Stimulated activated CD8-positive, alpha-beta memory T cell treated with anti-CD3 and anti-CD28 coated beads, Interleukin-2, amount 100 ng/mL, for 1 hour (primary cell): ENCODE measurements at regions not wholly inside any gene's neighbourhood (a gene's known extent, or its start where the extent isn't known, plus 50 kb on each side); places are given as distances from the start of the nearest gene placed in this dataset.
"Not testable (repeated sequence)": the region's sequence is repeated elsewhere in the genome, so short reads cannot be mapped to it uniquely, and the experiment has no call there.

Experiments
- DNase-seq, 2 donors: peaks; one replicate each; pipeline ENCODE4 v3.0.0-alpha.2; 2020; ENCODE audit warnings: low read depth in 2 of 2

DNA sequence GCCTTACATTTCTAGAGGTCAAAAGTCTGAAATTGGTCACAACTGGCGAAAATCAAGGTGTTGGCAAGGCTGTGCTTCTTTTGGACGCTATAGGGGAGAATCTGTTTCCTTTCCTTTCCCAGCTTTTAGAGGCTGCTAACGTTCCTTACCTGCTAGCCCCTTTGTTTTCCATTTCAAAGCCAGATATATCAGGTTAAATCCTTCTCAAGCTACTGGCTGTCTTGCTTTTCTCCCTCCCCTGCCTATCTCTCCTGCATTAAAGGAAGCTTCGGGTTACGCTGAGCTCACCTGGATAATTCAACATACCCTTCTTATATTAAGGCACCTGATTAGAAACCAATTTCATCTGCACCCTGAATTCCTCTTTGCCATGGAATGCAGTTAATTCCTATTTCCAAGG lies 1569.7 kb upstream of the SLC10A2 start:
- DNase-seq: no peak

DNA sequence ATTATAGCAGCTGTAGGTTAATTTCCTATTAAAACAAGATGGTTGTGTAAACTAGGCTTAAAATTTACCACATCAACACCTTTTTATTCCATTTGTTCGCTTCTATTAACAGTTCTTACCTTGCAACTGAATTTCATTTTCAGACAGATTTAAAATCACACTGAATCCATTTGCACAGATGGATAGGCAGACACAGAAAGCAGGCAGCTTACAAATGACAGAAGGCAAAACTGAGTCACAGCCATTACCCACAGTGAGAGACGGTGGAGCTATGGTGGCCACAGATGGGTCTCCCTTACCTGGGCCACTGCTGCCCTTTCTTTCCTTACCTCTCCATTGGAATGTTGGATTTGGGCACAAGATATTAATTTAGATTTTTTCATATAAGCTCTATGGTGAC lies 1567.8 kb upstream of the SLC10A2 start:
- DNase-seq: no peak

DNA sequence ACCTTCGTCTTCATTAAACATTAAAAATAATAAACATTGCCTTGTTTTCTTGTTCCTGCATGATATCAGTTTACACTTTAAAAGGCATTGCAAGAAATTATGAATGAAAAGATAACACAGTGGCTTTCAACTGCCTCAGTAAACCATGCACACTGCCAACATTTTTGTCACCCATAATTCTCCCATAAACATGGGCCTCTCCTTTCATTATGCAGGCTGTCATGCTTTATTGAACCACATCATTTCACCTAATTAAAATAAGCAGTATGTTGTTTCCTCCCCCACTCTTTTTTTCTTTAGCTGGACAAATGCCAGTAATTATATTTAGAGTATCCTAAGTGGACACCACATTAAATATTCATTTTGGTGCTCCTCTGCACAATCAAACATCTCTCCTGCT lies 1566.5 kb upstream of the SLC10A2 start:
- no peak for DNase-seq

DNA sequence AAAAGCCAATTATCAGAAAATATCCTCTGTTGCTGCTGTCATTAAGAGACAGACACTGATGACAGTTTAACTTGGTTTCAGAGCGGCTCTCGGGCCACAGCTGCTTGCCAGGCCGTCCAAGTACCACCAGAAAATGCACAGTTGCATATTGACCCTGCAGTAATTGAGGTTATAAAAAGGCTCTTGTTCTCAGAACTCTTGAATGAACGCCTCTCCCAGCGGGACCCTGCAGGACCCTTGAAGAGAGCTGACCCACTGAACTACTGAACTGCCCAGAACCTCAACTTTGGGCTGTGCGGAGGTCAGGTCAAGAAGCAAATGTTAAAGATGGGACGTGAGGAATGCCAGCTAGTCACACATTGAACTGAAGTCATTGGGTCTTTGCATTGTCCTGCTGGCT lies 1559.0 kb upstream of the SLC10A2 start:
- DNase-seq: no peak

DNA sequence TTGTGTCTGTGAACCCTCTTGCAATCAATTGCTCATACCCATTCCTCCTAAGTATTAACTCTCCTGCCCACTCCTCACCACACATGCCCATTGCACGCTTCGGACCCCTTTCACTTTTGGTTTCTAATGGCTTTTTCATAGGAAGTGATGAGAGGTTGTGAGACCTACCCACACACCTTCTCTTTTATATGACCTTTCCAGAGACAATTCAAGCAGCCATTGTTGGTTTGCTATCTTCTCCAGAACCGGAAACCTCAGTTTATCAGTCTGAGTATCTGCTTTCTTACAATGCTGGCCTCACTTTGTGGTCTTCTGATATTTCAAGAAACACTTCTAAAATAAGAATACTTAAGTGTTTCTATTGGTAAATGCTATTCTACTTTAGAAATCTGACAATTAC lies 1550.8 kb upstream of the SLC10A2 start:
- DNase-seq: no peak

DNA sequence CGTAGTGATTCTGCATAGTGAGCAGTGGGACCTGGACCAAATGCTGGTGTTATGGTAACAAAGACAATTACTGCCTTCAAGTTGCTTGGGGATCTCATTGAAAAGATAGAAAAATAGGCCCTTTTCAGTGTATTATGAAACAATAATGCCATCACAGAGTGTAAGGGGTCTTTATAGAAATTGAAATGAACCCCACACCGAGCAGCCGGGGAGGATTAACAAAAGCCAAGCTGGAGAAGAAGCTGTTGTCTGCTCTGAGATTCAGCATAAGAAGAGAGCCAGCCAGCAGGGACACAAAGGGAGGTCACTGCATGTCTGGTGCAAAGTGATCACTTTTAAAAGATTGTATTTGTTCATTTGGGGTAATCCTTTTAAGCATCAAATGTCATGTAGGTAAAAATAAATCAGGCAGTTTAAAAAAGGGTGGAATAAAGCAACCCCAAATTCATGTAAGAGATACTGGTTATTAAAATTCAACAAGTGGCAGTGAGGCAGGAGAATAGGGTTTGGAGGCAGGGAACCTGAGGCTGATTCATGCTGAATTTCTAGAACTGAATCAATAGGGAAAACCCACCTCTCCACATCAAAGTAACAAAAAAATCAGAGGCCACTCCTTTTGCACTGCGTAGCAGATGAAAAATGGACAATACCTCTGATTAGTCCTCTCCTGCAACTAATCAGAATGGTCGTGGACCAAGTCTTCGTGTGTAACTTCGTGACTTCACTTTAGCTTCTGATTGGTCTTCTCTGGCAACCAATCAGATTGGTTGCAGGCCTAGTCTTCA lies 1548.3 kb upstream of the SLC10A2 start:
- no peak for DNase-seq

DNA sequence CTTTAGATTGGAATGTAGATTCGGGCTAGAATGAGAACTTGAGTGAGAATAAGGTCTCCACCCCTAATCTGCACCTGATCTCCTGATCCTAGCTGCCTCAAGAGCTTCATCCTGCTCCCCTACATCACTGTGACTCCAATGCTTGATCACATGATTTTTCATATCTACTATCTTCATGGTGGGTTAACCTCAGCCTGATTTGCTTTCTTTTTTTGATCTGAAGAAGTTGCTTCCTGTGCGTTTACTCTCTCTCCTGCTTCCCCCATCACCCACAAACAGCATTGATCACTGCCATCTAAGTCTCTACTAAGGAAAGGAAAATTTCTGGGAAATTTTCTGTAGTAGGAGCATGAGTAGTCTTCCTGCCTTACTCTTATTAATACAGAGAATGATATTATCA lies 1542.1 kb upstream of the SLC10A2 start:
- no peak for DNase-seq

DNA sequence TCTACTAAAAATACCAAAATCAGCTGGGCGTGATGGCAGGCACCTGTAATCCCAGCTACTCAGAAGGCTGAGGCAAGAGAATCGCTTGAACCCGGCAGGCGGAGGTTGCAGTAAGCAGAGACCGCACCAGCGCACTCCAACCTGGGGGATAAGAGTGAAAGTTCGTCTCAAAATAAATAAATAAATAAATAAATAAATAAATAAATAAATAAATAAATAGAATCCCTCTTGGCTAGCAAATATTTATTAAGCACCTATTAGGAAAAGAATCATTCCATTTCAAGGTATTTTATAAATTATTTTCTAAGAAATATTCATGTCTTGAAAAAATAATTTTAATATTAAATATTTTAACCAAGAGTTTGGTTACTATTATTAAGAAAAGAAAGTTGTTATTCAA lies 1539.2 kb upstream of the SLC10A2 start:
- not testable (repeated sequence) for DNase-seq

DNA sequence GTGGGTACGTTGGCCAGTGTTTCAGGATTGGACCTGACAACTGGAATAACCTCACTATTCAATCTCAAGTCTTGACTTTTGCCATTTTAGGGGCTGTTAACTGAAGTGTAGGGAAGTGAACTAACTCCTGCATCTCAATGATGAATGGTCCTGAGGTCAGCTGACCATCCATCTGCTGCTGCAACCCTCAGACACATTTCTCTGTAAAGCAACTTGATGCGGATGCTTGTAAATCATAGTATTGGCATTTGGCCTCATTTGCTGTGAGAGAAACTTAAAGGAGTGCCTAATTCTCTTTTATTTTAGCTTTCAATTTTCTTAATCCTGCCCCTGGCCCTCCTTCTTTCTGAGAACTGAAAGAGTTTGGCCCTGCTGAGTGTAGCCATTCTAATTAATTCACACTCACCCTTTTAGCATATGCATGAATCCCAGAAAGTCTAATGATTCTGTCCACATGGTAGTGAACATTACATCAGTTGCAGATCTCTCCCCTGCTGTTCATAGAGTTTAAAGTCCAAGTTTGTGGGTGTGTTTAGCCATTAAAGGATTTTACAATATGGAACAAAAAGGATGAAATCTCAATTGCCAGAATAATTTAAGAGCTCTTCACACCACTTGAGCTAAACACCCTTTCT lies 1531.4 kb upstream of the SLC10A2 start:
- DNase-seq: no peak

DNA sequence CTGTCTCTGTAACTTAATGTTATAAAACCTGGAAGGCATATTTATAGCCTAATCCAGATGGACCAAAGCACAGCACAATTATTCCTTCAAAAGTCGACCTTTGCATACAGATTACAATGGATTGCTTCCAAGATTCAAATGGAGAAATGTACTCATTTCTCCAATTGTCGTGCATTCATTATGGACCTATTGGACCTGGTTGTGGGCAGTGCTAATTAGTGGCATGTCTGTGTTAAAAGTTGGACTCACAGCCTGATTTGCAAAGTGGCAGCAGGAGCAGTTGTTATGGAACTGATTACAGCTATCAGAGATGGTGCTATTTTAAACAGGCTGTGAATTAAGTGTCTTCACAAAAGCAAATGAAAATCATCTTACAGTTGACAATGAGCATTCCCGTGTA lies 1529.3 kb upstream of the SLC10A2 start:
- no peak for DNase-seq

DNA sequence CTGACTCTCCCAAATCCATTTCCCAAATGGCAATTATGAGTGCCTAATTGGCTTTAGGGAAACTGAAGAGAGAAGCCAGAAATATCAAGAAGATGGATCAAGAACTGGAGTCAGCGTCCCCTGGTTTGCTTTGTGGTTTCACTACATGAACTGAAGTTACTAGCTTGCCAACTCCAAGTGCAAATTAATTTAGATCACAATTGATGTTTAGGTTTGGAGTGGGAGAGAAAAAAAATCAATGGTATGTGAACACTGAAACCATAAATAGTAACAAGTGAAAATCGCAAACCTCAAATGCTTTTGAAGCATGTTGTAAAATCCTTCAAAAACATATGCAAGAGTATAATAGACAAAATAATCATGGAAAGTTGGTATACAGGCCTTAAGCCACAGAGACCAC lies 1528.6 kb upstream of the SLC10A2 start:
- no peak for DNase-seq

DNA sequence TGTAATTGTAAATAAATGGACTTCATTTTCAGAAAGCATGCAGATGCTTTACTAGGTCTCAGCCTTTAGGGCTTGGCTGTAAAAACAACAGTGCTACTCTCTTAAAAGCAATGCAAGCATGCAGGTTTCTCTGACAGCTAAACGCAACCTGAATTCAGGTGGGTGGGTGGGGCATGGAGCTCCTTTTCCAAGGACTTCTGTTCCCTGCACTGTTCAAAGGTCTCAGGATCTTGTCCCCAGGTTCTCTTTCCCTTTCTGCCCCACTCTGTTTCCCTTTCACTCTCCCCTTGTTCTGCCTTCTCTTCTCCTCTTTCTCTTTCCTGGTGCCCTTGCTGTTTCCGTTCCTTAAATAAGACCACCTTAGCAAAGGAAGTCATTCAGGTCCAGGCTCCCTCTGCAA lies 1527.5 kb upstream of the SLC10A2 start:
- no peak for DNase-seq

DNA sequence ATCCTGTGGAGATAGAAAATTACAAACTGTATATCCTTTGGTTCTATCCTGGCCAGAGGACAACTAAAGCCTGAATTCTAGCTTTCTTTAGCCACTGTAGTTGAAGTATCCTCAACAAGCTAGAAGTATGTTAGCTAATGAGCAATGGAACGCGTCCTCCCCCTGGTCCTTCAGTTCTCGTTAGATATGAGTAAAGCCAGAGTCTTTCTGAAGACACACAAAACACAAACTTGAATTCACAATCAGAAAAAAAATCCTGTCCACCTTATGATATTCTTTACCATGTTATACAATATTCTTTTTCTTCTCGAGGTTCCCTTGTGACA lies 1527.0 kb upstream of the SLC10A2 start:
- DNase-seq: no peak

DNA sequence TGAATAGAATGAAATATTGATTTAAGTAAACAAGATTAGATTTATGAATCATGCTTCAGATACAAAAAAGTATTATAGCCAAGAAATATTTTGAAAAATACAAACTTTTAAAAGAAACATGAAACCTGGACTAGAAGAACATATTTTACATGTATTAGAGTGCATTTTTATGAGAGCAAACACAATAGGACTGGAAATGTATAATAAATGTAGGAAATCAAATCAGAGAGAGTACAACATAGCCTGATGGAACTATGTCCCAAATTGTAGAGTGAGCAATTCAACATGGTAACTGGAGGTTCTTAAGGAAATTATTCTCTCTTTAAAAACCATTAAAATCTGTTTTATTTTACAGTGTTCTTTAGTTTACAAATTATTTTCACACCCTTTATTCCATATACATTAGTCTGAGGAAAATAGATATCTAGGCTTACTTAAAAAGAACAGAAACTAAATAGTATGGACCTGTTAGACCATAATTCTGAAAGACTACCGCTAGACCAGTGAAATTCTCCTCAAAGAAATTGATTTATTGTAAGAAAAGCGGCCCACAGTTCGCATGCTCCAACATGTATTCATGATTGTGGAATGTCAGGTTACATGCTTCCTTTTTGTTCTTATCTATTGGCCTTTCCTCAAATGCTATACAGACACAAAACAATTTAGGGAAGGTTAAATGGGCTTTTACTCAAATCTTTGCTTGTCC lies 1526.5 kb upstream of the SLC10A2 start:
- no peak for DNase-seq

DNA sequence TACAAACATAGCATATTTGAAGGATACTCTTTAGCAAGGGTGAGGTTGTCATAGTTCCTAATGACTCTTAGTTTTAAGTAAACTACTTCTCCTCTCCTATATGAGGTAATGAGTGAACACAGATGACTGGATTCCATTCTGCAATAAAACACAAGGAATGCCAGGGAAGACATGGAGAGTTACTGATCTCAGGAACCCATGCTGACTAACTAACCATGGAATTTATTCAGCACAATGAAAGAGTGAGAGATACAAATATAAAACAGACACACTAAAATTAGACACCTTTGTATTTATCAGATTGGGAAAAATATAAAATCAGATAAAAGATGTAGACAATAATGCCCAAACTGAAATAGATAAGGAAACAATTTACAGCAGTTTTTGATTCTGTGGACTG lies 1525.9 kb upstream of the SLC10A2 start:
- no peak for DNase-seq

DNA sequence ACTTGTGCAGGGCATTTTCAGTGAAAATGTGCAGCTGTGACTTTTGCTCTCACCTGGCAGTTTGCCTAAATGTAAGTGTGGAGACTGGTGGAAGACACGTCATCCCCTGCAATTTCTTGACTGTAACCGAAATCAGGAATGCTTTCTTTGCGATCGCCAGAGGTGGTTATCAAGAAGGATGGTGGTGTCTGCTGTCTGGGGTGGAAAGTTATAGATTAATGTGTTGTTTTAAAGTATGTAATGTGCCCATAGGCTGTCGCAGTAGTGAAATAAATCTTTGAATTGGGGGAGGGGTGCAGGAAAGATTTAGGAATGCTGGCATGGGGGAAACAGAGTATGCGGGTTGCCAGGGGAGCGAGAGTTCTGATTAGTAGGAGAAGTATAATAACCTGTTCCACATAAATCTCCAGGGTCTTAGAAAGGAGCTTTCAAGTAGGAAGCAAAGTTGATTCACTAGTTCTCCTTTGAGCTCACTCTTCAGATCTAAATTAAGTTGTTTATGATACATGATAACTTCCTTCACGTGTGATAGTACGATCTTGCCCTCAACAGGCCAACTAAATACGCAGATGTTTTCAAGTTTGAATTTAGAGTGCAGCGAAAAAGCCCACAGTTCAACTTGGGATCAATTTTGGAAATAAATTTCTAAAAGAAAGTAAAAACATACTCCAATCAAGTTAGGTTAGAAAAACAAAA lies 1520.0 kb upstream of the SLC10A2 start:
- no peak for DNase-seq

DNA sequence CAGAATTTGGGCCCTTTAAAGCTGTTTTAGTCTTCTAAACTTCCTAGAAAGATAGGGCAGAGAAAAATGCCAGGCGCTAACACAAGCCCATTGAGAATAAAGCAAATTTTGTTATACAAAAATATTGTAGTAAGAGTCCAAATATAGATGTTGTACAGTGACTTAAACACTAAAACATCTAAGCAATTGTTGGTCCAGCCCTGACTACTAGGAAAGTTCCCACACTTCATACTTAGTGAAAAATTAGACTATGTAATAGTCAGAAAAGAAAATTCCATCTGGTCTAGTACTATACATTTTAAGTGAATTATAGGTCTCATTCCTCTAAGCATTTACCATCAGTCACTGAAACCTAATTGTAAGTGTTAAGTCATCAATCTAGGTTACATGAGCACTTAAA lies 1518.3 kb upstream of the SLC10A2 start:
- DNase-seq: no peak

DNA sequence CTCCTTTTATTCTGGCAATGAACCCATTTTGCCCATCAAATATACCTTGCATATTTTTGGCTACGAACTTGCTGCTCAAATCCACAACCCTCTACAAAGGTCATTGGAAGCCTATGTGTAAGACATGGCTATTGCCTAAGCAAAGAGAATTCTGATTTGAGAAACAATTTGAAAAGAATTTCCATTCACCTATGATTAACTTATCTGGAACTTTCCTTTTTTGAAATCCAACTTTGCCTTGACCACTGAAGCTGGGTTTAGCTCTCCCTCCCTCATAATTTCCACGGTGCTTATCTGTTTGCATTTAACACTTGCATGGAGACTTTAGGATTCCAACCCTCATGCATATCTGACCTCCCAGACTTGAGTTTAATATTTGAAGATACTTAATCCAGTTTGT lies 1514.7 kb upstream of the SLC10A2 start:
- no peak for DNase-seq

DNA sequence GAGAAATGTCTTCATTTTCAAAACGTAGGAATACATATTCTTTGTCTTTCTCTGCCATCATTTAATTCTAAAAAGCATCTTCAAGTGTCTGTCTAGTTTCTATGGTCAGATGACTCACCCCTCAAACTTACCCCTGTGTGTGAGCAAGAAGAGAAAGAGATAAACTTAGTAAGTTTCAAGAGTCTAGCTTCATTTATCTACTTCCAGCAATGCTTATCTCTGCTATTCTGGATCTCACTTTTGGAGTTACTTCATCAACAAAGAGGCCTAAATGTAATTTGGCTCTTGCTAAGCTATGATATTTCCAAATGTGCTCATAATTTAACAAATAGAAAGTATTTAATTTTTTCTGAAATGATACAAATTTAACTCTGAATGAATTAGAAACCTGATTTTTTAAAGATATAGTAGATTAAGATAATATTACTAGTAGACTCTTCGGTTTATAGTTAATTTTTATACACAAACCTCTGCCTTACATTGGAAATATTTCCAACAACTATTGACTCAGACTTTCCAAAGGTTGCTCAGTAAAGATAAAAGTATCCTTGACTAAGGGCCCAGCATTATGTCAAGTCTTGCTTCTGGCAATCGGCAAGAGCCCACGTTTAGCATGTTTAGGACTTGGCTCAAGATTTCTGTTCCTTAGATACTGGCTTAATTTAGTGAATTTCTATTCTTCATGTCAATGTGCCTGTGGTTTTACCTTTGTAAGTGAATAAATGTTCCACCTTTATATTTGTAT lies 1511.0 kb upstream of the SLC10A2 start:
- DNase-seq: no peak

DNA sequence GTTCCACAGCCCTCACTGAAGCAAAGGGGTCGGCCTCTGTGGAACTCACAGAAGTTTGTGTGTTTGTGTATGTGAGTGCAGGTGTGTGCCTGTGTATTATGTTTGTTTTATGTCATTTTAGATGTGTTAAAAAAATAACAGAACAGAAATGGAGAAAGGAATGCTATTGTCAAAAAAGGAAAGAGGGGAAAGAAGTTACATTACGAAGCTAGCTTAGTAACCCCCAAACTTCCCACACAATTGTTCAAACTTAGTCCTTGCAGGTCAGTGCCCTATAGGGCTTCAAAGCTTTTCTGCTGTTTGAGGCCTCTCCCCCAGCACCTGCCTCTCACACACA lies 1505.6 kb upstream of the SLC10A2 start:
- no peak for DNase-seq

DNA sequence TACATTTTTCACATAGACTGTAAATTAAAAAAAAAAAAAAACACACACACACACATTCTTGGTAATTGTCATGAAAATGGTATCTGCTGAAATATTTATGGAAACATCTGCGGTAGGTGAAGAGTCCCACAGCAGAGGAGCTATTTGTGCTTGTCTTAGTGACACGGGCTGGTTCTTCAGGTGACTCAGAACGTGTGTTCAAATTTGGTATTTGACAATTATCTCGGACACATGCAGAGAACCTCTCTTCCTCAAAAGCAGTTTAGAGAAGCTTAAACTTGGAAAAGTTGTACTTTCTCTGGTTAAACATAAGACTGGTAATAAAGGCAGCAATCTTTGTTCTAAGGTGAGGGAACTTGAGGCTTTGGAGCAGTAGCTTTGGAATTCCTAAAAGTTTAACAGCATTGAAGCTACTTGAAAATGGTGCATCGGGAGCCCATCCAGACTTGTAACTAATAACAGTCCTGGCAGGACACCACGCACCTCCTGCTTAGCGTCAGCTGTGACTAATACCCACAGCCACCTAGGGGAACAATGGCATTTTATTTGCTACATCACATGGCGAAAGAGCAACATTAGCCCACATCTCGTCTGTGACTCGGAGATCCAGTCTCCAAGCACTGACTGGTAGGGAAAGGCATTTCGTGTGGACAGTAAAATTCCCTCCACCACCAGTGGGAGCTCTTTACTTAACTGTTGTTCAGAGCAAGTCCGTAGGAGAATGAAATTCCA lies 1505.1 kb upstream of the SLC10A2 start:
- no peak for DNase-seq
